Body of pancreas (tissue), 4 donors: ENCODE measurements at regions not wholly inside any gene's neighbourhood (a gene's known extent, or its start where the extent isn't known, plus 50 kb on each side); places are given as distances from the start of the nearest gene placed in this dataset.

Experiments used
- POLR2A ChIP-seq, 3 donors: fragments of 450-650 bp; IDR thresholded peaks; one replicate each; pipeline ENCODE4 v1.6.1; 2016; ENCODE audit warnings: antibody characterized with exemption in 3 of 3, mild to moderate bottlenecking in 2 of 3
- TF ChIP-seq, protein P1 (sequence below), 7 experiments: fragments of 450-650 bp in 4 of 7; fragments of 200-600 bp in 3 of 7; sonication (generic) in 3 of 7; IDR thresholded peaks; one replicate each; pipeline ENCODE4 v1.5.1; 2016 to 2019; ENCODE audit warnings: antibody characterized with exemption in 7 of 7

DNA sequence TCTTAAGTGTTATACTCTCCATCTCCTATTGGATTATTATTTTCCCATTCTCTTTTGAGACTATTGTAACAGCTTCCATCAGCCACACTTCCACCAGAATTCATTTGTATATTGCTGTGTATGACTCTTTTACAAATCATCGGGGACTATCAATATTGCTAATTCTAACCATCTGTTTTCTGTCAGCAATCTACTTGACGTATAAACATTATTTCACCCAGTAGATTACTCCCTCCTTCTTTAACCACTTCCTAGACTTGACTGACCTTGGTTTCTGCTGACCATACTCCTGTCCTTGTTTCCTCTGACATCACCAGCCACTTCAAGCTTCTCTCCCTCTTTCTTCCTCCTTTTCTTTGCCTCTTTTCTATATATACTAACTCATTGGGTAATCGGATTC lies 402.9 kb downstream of the PCDH18 start:
- TF ChIP-seq, protein P1, sequence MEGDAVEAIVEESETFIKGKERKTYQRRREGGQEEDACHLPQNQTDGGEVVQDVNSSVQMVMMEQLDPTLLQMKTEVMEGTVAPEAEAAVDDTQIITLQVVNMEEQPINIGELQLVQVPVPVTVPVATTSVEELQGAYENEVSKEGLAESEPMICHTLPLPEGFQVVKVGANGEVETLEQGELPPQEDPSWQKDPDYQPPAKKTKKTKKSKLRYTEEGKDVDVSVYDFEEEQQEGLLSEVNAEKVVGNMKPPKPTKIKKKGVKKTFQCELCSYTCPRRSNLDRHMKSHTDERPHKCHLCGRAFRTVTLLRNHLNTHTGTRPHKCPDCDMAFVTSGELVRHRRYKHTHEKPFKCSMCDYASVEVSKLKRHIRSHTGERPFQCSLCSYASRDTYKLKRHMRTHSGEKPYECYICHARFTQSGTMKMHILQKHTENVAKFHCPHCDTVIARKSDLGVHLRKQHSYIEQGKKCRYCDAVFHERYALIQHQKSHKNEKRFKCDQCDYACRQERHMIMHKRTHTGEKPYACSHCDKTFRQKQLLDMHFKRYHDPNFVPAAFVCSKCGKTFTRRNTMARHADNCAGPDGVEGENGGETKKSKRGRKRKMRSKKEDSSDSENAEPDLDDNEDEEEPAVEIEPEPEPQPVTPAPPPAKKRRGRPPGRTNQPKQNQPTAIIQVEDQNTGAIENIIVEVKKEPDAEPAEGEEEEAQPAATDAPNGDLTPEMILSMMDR (IDR thresholded peaks at IDR 0.05): no peak
- no peak for TF ChIP-seq POLR2A (IDR thresholded peaks at IDR 0.05)
